HepG2 (cell line): ENCODE measurements at regions not wholly inside any gene's neighbourhood (a gene's known extent, or its start where the extent isn't known, plus 50 kb on each side); places are given as distances from the start of the nearest gene placed in this dataset.

Source experiments
- ATAC-seq: fragments of 200-7000 bp; cut with Tn5 transposase; 3 replicates; pipeline ENCODE4 v1.9.1; 2020; ENCODE audit warnings: mild to moderate bottlenecking, moderate library complexity
- BruUV-seq: library from RNA; stranded (reverse); fragments of 400-500 nt; replicated peaks from 2 replicates; lab custom pipeline; 2021; lab: Mats Ljungman, UMichigan
- CTCF ChIA-PET: fragments of 300-600 bp; formaldehyde crosslinking; extraction: SDS; loops from one replicate; lab custom pipeline; 2021; ENCODE audit warnings: low total read pairs, inconsistent platforms, low intra/inter-chr PET ratio; lab: Yijun Ruan, JAX
- POLR2A ChIA-PET: fragments of 350-600 bp; sonication (Branson Sonifier 250); formaldehyde crosslinking; loops from one replicate; lab custom pipeline; 2020; ENCODE audit warnings: antibody characterized with exemption, inconsistent platforms; lab: Yijun Ruan, JAX
- DNase-seq: peaks from one replicate; pipeline ENCODE4 v3.0.0-alpha.2; 2015; ENCODE audit warnings: low spot score
- FAIRE-seq: peaks from 3 replicates; lab custom pipeline; 2011; peaks lifted over from hg19 to GRCh38; lab: Jason Lieb, UNC
- H2AFZ ChIP-seq: one replicate; pipeline ENCODE4 v1.6.1; 2011; ENCODE audit warnings: low read length, inconsistent platforms
- H3K27ac ChIP-seq: fragments of 300-600 bp; 3 replicates; pipeline ENCODE4 v1.8.0; 2011; ENCODE audit warnings: mixed run types, mild to moderate bottlenecking, mixed read lengths, low read length, inconsistent platforms; ENCODE audit not compliant: insufficient read depth; ENCODE audit errors: extremely low read length
- H3K27me3 ChIP-seq, 2 experiments: fragments of 200-600 bp in 1 of 2; 2 replicates in 1 of 2; 3 replicates in 1 of 2; pipeline versions ENCODE4 v1.6.0 to v1.8.0; 2011; ENCODE audit warnings: low read length in 2 of 2, mild to moderate bottlenecking in 2 of 2, moderate library complexity in 2 of 2, inconsistent platforms in 1 of 2; ENCODE audit not compliant: insufficient read depth in 2 of 2, control insufficient read depth in 1 of 2
- H3K36me3 ChIP-seq, 2 experiments: fragments of 200-600 bp in 1 of 2; replicated peaks in 1 of 2; 2 replicates in 1 of 2; 3 replicates in 1 of 2; pipeline versions ENCODE4 v1.5.1 to v1.8.0; 2011; ENCODE audit warnings: low read length in 2 of 2, inconsistent platforms in 1 of 2; ENCODE audit not compliant: insufficient read depth in 2 of 2, control insufficient read depth in 1 of 2
- H3K4me1 ChIP-seq: 2 replicates; pipeline ENCODE4 v1.5.1; 2012; ENCODE audit warnings: low read length, inconsistent platforms; ENCODE audit not compliant: insufficient read depth
- H3K4me2 ChIP-seq: 2 replicates; pipeline ENCODE4 v1.6.0; 2011; ENCODE audit warnings: low read depth, low read length, inconsistent platforms
- H3K4me3 ChIP-seq, 3 experiments: fragments of 200-600 bp in 1 of 3; sonication (generic), shearing (Covaris generic) in 1 of 3; replicated peaks in 1 of 3; 2 replicates each; pipeline ENCODE4 v1.5.1; 2011 to 2016; ENCODE audit warnings: low read length in 3 of 3, inconsistent platforms in 2 of 3, low read depth in 2 of 3, mild to moderate bottlenecking in 2 of 3, control low read depth in 1 of 3, mixed read lengths in 1 of 3; ENCODE audit not compliant: insufficient read depth in 1 of 3
- H3K79me2 ChIP-seq: one replicate; pipeline ENCODE4 v1.6.1; 2011; ENCODE audit warnings: low read length, inconsistent platforms; ENCODE audit not compliant: insufficient read depth
- H3K9ac ChIP-seq: 2 replicates; pipeline ENCODE4 v1.6.0; 2011; ENCODE audit warnings: mild to moderate bottlenecking, low read depth, low read length, inconsistent platforms; ENCODE audit not compliant: insufficient read depth
- H3K9me3 ChIP-seq: 2 replicates; pipeline ENCODE4 v1.5.1; 2012; ENCODE audit warnings: mild to moderate bottlenecking, low read length
- H4K20me1 ChIP-seq: 2 replicates; pipeline ENCODE4 v1.6.0; 2011; ENCODE audit warnings: inconsistent platforms, mild to moderate bottlenecking, low read length, moderate library complexity; ENCODE audit not compliant: insufficient read depth
- CEBPB ChIP-seq: IDR thresholded peaks from 2 replicates; pipeline ENCODE4 v1.6.1; 2011; ENCODE audit warnings: low read depth, low read length, improper control_type of control experiment, borderline replicate concordance
- IKZF5 ChIP-seq: IDR thresholded peaks from 2 replicates; pipeline ENCODE4 v1.6.1; 2018; ENCODE audit warnings: missing genetic modification reagents, mild to moderate bottlenecking, missing compliant biosample characterization
- KAT7 ChIP-seq: IDR thresholded peaks from 2 replicates; pipeline ENCODE4 v1.6.1; 2018; ENCODE audit warnings: borderline replicate concordance, missing compliant biosample characterization
- PAWR ChIP-seq: sonication (generic); formaldehyde crosslinking; IDR thresholded peaks from 2 replicates; pipeline ENCODE4 v1.4.0; 2020; ENCODE audit warnings: missing genetic modification reagents, mild to moderate bottlenecking, borderline replicate concordance
- PHF20 ChIP-seq: sonication (generic); formaldehyde crosslinking; IDR thresholded peaks from 2 replicates; pipeline ENCODE4 v1.5.0; 2020; ENCODE audit warnings: mild to moderate bottlenecking, missing genetic modification reagents
- RELA ChIP-seq: sonication (generic); formaldehyde crosslinking; IDR thresholded peaks from 2 replicates; pipeline ENCODE4 v1.4.0; 2020; ENCODE audit warnings: missing genetic modification reagents
- RFXANK ChIP-seq: IDR thresholded peaks from 2 replicates; pipeline ENCODE4 v1.6.1; 2016
- RNF219 ChIP-seq: sonication (generic); formaldehyde crosslinking; IDR thresholded peaks from 2 replicates; pipeline ENCODE4 v1.5.0; 2020; ENCODE audit warnings: mild to moderate bottlenecking, missing genetic modification reagents
- SKI ChIP-seq: fragments of 450-650 bp; IDR thresholded peaks from one replicate; pipeline ENCODE4 v1.6.1; 2018; ENCODE audit warnings: mild to moderate bottlenecking; ENCODE audit not compliant: partially characterized antibody
- ZC3H13 ChIP-seq: sonication (generic); formaldehyde crosslinking; IDR thresholded peaks from 2 replicates; pipeline ENCODE4 v1.8.1; 2023; ENCODE audit warnings: mild to moderate bottlenecking, missing genetic modification reagents, moderate library complexity
- ZFAT ChIP-seq: sonication (generic); formaldehyde crosslinking; conservative IDR thresholded peaks from 2 replicates; pipeline ENCODE4 v1.8.1; 2023; ENCODE audit warnings: missing genetic modification reagents, inconsistent platforms
- ZGPAT ChIP-seq: IDR thresholded peaks from 2 replicates; pipeline ENCODE4 v1.6.1; 2016; ENCODE audit warnings: mild to moderate bottlenecking
- ZNF577 ChIP-seq: sonication (generic); formaldehyde crosslinking; IDR thresholded peaks from 2 replicates; pipeline ENCODE4 v1.4.0; 2020; ENCODE audit warnings: mild to moderate bottlenecking, low read depth, missing genetic modification reagents, borderline replicate concordance
- ZNF713 ChIP-seq: sonication (generic); formaldehyde crosslinking; IDR thresholded peaks from 2 replicates; pipeline ENCODE4 v1.4.0; 2020; ENCODE audit warnings: mild to moderate bottlenecking, missing genetic modification reagents
- ZNF782 ChIP-seq: sonication (generic); formaldehyde crosslinking; IDR thresholded peaks from 2 replicates; pipeline ENCODE4 v1.4.0; 2020; ENCODE audit warnings: missing genetic modification reagents, mild to moderate bottlenecking, borderline replicate concordance
- ZNF850 ChIP-seq: sonication (generic); formaldehyde crosslinking; conservative IDR thresholded peaks from 2 replicates; pipeline ENCODE4 v1.9.0; 2021; ENCODE audit warnings: mild to moderate bottlenecking, missing genetic modification reagents
- WGBS: methylation state at CpG from one replicate; pipeline ENCODE4 v1.1.6; 2017; ENCODE audit warnings: low lambda C conversion rate; 5-methylcytosine and 5-hydroxymethylcytosine counted together
- in situ Hi-C: cut with HindIII; loops from 2 replicates; pipeline ENCODE4 v1.10.0; 2017; ENCODE audit warnings: low pct_unique_long_range_greater_than_20kb; ENCODE audit not compliant: extremely low pct_ligation_motif_present
- intact Hi-C: fragments of 100-400 bp; cut with micrococcal nuclease; formaldehyde crosslinking; loops from one replicate; pipeline ENCODE4 v1.10.0; 2022; ENCODE audit not compliant: unreplicated experiment

- FAIRE-seq: no peak
- no peak for DNase-seq
- no peaks in the 10 kb centered on the region for H3K4me1 ChIP-seq
- no peak overlapping the region for H3K4me3 ChIP-seq
- POLR2A ChIA-PET: no interaction called here
- no peak overlapping the region for H3K9ac ChIP-seq
- no peaks in the 10 kb centered on the region for H3K9me3 ChIP-seq
- intact Hi-C loops: no loop called here
- H3K4me2 ChIP-seq: no peak overlapping the region
- TF ChIP-seq IKZF5 (CRISPR knock-in tag) (no peak), ZNF577 (CRISPR knock-in tag) (no peak), RELA (CRISPR knock-in tag) (no peak), ZC3H13 (CRISPR knock-in tag) (no peak), PAWR (CRISPR knock-in tag) (no peak), ZFAT (CRISPR knock-in tag) (no peak), ZNF850 (CRISPR knock-in tag) (no peak), RFXANK (no peak), SKI (no peak), RNF219 (CRISPR knock-in tag) (no peak), ZNF782 (CRISPR knock-in tag) (no peak), ZGPAT (CRISPR knock-in tag) (no peak), CEBPB (no peak), KAT7 (CRISPR knock-in tag) (no peak), PHF20 (CRISPR knock-in tag) (no peak), ZNF713 (CRISPR knock-in tag) (no peak)
- TF ChIP-seq, all 625 proteins: peak for 0
- H3K79me2 ChIP-seq: no peaks in the 10 kb centered on the region
- H4K20me1 ChIP-seq: no peaks in the 10 kb centered on the region
- BruUV-seq: no TSS peak
- in situ Hi-C loops: loop anchor here (10.0 kb wide), 1 partner anchor 230 kb away; no protein-coding TSS in a partner anchor
- no peak for ATAC-seq
- no peak overlapping the region for H3K27ac ChIP-seq
- peaks cover 3 to 12% of the 10 kb centered on the region in 2 experiments; a peak in 1 of 5 replicates for H3K27me3 ChIP-seq
- no peak overlapping the region for H2AFZ ChIP-seq
- CTCF ChIA-PET: no interaction called here
- no peaks in the 10 kb centered on the region for H3K36me3 ChIP-seq
- 58% methylated on average over 2 of the region's 9 CpGs for WGBS
Observed at GRCh38 chr10:118805146-118805545, 50.4 kb upstream of the CACUL1 start.
